C1 segment of cervical spinal cord (tissue), 14 donors: ENCODE measurements at regions not wholly inside any gene's neighbourhood (a gene's known extent, or its start where the extent isn't known, plus 50 kb on each side); places are given as distances from the start of the nearest gene placed in this dataset.
"Not testable (repeated sequence)": the region's sequence is repeated elsewhere in the genome, so short reads cannot be mapped to it uniquely, and the experiment has no call there.

ENCODE experiments used
- DNase-seq, 14 donors: peaks; one replicate each; lab custom pipeline; 2025; lab: John Stamatoyannopoulos, UW

DNA sequence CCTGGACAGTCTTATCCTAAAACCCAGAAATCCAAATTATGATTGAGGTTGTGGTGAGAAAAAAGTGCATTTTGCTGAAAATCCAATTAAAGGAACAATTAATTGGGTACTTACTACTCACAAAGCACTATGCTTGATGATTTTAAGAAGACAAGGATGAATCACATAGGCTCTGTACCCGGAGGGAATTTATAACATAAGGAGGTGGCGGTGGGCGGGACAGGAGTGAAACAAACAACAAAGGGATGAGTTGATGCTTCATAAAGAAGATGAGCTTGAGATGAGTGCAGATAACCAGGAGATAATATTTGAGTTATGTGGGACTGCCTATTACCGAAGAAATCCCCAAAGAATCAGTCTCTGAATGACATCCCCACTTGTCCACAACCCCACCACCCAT is 171.1 kb upstream of the FZD8 start:
- no peak for DNase-seq

DNA sequence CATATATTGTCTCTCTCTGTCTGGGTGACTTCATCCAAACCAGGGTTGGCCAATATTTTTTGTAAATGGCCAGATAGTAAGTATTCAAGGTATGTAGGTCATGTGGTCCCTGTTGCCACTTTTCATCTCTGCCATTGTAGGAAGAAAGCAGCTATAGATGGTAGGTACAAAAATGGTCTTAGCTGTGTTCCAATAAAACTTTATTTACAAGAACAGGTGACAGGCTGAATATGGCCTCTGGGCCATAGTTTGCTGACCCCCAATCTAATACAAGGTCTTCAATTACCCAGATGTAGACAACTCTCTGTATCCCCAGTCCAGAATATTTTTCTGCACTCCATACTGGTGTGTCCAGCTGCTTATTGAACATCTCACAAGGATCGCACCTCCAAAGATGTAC is 166.2 kb upstream of the FZD8 start:
- DNase-seq = no peak

DNA sequence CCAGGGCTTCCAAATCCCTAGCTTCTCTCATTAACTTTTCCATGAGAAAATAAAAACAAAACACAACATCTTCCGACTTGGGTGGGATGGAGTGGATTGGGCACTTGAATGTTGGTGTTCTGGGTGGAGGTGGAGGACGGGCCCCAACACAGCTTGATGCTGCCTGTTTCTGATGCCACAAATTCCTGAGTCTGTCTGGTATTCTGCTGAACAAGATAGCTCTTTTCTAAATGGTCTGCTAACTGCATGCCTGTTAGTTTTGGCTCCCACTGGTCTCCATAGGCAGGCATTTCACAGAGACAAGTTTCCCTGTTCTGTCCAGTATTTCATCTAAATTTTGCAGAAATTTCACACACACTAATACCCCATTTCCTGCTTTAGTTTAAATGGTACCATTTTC is 160.9 kb upstream of the FZD8 start:
- DNase-seq = no peak

DNA sequence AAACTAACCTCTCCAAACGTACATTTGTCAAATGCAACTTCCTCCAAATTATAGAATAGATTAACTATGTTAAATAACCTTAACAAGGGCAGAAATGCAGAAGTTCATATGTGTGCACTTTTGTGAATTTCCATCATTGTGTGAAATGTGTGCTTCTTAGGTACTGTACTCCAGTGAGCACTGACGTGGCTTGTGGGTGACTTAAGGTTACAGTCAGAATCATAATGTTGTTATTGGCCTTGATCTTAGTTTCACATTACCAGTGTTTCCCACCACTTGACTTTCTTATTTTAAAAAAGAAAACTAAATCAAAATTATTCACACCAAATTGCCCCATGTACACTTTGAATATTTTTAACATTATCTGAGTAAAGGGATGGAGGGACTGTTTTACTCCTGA is 155.1 kb upstream of the FZD8 start:
- DNase-seq = no peak

DNA sequence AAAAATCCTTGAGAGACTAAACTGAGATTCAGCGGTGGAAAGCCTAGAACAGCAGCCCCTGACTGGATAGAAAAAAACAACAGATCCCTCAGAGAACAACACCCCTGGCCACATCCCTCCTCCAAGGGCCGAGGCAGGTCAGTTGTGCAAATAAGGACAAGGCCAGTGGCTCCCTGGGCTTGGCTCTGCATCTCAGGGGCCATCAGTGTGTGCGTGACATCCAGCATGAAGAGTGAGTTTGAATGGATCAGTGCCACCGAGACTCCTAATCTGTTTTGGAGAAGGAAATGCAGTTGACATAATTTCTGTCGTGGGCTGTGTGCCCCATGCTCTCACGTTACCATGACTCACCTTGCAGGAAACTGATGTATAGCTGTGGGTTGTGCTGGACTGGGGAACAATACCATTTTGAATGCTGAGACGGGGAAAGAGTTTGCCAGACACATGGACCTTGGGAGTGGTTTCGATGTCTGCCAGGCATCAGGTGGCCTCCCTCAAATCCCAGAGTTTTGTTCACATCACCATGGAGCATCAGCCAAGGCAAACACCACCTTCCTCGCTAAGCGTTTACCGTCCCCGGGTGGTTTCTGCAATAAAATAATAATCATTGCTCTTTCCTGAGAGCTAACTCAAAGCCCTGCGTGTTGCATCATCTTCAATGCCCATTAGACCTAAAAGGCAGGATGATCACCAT is 153.2 kb upstream of the FZD8 start:
- no peak for DNase-seq

DNA sequence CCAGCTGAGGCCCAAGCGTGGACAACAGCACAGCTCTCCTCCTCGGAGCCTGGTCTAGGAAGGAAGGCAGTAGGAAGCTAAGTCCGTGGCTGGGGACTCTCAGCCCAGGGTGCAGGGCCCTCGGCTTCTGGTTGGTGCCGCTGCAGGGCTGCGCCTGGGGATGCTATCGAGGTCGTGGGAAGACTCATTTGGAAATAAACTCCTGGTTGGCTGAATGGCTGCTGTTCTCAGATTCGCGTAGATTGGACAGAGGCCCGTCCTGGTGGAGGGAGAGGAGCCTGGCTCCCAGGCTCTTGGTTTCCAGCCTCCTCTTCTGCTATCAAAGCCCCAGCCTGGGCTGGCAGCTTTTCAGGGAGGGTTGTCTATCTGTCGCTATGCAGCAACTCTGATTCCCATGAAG is 152.6 kb upstream of the FZD8 start:
- DNase-seq = no peak

DNA sequence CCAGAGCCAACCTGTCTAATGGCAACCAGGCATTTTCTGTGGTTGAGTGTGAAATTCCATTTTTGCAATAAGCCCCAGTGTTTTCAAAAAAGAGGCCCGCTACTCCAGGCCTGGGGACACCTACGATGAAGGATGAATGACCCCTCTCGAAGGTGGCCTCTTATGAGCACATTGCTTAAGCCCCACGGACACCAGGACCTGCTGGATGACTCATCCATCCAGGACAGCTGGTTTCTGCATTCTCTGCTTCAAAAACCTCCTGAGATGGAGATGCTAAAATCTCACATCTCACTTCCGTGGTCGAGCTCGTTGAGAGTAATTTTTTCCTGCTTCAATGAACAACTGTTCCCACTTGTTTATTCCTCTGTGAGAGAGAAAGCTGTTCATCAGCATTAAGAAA is 150.2 kb upstream of the FZD8 start:
- DNase-seq = no peak

DNA sequence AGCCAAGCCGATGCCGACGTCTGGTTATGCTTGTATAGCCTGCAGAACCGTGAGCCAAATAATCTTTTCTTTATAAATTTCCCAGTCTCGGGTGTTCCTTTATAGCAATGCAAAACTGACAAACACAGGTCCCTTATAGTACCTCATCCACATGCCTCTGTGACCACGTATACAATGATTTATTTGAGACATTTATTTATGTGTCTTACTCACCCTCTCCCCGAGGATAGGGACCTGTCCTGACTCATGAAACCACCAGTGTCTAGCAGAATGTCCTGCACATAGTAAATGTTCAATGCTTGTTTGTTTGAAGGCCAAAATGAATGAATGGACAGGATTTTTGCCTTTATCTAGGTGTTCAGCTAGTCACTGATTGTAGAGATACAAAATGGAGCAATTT is 147.9 kb upstream of the FZD8 start:
- no peak for DNase-seq

DNA sequence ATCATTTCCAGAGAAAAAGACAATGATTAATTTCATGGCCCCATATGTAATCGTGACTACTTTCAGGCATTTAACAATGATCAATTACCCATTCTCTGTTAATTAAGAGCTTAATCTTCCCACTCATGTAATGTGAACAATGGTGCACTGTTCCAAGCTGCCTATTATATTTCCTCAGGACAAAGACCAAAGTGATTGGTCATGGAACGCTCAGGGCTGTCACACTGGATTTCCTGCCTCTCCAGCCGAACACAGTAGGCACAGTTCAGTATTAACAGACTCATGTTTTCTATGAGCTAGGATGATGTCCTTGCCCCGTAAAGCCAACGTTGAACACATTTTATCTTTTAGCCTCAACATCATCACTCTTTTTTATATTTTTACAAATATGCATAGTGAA is 142.7 kb upstream of the FZD8 start:
- no peak for DNase-seq

DNA sequence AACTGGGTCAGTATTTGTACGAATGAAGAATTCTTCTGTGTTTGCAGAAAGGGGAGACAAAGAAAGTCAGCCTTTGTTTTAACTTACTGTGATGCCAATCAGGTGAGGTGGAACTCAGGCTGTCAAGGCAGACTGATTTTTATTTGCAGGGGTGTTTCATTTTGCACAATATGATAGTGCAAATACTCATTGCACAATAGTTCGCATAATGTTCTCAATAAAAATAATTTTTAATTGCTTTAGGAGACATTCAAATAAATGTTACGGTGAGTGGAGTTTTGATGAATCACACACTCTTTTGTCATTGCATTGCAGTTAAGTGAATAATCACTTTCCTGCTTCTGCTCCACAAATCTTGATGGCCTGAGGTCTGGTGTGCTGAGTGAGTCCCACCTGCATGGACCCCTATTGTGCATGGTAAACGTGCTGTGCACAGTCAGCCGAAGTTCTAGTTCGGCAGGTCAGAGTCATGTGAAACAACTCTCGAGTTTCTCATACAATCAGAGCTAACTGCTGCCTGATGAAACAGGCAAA is 141.3 kb upstream of the FZD8 start:
- no peak for DNase-seq

DNA sequence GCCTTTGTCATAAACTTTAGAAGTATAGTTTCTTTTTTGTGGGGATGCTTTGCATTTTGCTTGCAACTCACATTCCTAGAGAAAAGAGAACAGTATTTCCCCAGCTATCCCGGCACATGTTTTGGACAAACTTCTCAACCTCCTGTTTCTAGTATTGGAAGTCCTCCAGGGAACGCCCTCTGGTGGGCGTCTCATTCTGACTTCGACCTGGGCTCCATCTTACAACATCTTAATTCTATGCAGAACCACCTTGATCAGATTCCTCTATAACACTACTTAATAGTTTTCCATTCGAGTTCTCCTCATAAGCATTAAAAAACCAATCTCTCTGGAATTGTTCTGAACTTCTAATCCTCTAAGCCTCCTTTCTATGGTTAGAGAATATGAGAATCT is 139.5 kb upstream of the FZD8 start:
- DNase-seq = no peak

DNA sequence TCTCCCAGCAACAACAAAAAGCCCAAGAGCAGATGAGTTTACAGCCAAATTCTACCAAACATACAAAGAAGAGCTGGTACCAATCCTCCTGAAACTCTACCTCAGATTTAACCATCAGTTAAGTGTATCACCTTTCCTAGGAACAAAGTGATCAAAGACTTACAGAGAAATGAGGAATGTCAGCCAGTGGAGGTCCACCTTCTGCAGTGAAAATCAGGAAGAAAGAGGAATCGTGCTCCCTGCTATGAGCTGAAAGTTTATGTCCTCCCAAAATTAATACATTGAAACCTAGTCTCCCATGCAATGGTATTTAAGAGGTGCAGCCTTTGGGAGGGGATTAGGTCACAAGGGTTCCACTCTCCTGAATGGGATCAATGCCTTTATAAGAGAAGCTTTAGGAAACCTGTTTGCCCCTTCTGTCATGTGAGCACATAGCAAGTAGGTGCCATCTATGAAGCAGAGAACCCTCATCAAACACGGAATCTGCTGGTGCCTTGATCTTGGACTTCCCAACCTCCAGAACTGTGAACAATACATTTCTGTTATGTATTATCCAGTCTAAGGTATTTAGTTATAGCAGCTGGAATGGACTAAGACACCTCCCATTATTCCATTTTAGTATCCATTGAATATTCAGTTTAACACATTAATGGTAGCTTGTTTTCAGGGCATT is 139.0 kb upstream of the FZD8 start:
- no peak for DNase-seq

DNA sequence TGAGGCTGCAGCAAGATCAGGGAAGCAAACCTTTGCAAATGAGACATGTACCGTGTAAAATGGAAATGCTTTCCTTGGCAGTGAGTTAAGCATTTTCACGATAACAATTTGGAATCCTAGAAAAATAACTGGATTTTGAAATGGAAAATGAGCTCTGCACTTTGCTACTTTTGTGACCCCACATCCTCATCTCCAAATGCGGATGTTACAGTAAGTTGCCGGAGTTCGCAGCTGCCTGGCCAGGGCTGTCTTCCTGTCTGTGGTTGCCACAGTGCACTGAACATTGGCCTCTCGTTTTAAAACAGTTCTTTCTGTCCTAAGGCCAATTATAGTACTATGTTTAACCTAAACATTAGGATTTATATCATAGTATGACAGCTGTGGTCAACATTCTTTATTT is 136.2 kb upstream of the FZD8 start:
- no peak for DNase-seq

DNA sequence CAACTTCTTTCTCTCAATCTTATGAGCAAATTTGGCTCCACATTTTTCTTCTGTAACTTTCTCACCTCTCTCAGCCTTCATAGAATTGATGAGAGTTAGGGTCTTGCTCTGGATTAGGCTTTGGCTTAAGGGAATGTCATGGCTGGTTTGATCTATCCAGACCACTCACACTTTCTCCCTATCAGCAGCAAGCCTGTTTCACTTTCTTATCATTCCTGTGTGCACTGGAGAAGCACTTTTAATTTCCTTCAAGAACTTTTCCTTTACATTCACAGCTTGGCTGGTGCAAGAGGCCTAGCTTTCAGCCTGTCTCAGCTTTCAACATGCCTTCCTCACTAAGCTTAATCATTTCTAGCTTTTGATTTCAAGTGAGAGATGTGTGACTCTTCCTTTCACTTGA is 134.5 kb upstream of the FZD8 start:
- not testable (repeated sequence) for DNase-seq

DNA sequence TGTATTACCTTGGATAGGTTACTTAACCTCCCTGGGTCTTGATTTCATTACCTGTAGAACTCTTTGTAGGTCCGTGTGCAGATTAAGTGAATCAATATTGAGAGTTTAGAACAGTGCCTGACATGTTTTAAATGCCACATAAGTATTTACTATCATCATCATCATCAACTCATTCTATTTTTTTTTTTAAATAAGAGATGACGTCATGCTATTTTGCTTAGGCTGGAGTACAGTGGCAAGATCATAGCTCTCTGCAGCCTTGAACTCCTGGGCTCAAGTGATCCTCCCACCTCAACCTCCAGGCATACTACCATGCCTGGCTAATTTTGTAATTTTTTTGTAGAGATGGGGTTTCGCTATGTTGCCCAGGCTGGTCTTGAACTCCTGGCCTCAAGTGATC is 132.0 kb upstream of the FZD8 start:
- DNase-seq = no peak

DNA sequence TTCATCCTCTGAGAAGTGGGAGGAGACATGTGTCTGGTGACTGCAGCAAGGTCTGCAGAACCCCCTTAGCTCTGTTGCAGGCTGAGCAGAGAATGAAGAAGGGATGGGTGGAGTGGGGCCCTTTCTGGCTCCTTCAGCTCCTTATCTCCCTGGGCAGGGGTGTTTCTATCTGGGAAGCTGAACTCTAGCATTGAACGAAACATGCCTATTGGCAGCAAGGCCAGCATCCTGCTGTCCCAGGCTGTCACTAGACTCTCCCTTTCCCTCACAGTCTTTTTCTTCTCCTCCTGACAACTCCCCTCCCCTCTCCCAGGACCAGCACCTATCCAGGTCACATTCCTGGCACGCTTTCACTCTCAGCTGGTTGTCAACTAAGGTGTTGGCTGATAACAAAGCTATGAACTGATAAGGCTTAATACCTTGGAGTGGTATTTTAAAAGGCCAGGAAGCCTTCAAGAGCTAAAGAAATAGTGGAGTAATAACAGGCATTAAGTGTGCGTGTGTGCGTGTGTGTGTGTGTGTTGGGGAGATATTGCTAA is 128.8 kb upstream of the FZD8 start:
- no peak for DNase-seq

DNA sequence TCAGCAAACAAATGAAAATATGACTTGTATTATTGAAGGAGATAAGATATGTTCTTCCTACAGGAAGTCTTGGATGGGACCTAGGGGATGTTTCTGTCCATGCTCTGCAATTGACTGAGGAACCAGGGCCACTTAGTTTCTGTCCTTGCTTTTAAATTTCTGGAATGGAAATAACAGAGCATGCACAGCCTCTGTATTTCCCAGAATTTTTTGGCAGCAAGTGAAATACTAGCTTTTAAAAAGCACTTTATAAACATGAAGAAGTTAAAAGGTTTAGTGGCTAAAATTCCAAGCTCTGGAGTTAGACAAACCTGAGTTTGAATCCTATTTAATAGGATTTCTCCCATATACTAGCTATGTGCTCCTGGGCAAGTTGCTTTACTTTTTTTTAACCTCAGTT is 127.7 kb upstream of the FZD8 start:
- no peak for DNase-seq

DNA sequence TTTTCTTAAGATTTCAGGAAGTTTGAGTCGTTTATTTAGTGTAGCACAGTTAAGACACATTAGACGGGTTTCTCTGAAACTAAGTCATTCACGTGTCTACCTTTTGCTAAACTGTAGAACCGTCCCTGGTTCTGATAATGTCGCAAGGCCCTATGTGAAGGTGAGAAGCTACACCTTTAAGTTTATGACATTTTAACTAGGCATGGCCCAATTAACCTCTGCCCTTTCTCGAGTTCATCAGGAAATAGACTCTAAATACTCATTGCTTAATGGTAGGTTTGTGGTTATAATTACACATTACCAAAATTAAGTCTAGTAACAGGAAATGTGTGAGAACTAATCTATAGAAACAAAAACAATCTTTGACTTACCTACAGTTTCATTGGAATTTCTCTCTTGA is 126.6 kb upstream of the FZD8 start:
- DNase-seq = no peak

DNA sequence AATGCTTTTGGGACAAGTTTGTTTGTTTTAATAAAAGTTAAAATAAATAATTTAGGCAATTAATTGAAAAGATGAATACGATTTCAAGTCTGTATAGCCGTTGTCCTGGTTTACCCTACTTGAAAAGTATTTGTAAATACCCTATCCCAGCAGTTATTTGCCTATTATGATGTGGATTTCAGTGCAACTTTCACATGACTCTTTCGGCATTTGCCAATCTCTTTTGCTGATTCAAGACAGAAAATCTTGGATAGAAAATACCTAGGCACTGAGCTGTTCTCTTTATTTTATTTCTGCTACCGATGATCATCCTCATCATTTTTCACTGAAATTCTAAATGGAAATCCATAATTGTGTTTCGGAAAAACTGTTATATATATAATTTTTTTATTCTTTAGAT is 125.9 kb upstream of the FZD8 start:
- no peak for DNase-seq

DNA sequence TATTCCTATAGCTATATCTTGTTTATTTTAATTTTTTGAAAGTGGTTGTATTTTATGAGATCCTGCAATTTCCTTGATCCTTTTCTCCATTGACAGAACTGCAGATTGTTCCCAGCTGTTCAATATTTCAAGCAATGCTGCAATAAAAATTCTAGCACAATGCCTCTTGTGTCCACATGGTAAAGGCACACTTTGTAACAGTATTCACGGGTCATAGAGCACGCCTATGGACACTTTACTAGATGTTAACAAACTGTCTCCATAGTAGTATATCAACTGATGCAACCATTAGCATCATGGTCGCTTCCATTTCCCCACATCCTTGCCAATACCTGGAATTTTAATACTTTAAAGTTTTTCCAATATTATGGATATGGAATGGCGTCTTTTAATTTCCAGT is 123.9 kb upstream of the FZD8 start:
- no peak for DNase-seq

DNA sequence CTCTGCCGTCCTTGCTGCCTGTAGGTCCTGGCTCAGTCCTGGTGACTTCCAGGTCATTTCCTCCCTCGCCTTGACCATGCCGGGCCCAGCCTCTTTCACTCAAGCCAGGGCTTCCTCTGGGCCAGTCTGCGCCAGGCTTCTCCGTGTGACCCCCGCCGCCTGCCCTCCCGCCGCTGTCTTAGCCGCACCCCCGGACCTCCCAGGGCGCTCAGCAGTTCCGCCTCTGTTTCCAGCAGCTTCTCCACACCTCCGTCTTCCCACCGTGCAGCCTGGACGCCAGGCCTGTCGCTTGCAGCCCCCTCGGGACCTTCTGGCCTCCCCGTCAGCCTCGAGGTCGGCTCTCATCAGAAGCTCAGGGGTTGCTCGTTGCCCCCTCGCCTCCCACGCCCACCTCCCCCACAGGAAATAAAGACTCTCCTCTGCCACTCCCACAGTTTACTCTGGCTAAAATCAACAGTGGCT is 123.0 kb upstream of the FZD8 start:
- peak in 5 of 14 donors; percentile 7 to 24 (median 12) for DNase-seq

DNA sequence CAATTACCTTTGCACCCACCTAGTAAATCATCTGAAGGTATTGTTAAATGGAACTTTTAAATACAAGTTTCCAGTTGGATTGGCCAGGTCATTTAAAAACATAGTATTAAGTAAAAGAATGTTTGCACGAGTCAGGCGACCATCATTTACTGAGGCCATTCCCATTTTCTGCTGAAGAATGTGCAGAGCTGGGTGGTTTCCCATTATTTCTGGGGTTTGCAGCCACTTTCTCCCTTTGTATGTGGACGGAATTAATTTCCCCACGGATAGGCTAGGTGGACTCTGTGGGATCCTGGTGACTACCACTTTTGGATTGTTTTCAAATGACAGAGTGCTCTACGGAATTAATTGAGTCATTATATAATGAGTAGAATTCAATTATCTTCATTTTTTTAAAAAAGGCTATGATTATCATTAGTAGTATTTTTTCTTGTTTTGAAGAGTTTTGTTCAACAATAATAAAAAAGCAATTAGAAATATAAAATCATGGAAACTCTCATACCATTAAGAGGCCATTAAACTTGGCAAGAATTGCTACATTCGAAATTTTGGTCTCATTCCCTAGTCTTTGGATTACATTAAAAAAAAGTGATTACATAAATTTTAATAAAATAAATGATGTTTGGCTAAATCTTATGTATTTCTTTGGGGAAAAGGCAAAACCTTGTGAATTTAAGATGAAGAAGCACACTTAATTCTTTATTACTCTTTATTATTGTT is 120.4 kb upstream of the FZD8 start:
- no peak for DNase-seq
